Neural crest cell (in vitro differentiated cells): ENCODE measurements at regions not wholly inside any gene's neighbourhood (a gene's known extent, or its start where the extent isn't known, plus 50 kb on each side); places are given as distances from the start of the nearest gene placed in this dataset.

Source experiments
- DNase-seq: peaks from one replicate; pipeline ENCODE4 v3.0.0; 2021; ENCODE audit warnings: low read depth, mixed read lengths, low spot score
- H3K27ac Mint-ChIP-seq: one replicate; pipeline ENCODE4 v1.8.0; 2021; ENCODE audit warnings: mild to moderate bottlenecking, mixed read lengths; ENCODE audit not compliant: unreplicated experiment
- H3K27me3 Mint-ChIP-seq: 2 replicates; pipeline ENCODE4 v1.8.0; 2021; ENCODE audit warnings: low read depth, mild to moderate bottlenecking, mixed read lengths
- H3K36me3 Mint-ChIP-seq: 2 replicates; pipeline ENCODE4 v1.8.0; 2021; ENCODE audit warnings: low read depth, mild to moderate bottlenecking, mixed read lengths
- H3K4me1 Mint-ChIP-seq: 2 replicates; pipeline ENCODE4 v1.8.0; 2021; ENCODE audit warnings: mixed read lengths
- H3K4me3 Mint-ChIP-seq: one replicate; pipeline ENCODE4 v1.8.0; 2021; ENCODE audit warnings: mild to moderate bottlenecking, mixed read lengths
- H3K9me3 Mint-ChIP-seq: 2 replicates; pipeline ENCODE4 v1.8.0; 2021; ENCODE audit warnings: mixed read lengths
- TF ChIP-seq, protein P1 (sequence below): fragments of 200-600 bp; sonication (generic); conservative IDR thresholded peaks from 2 replicates; pipeline ENCODE4 v1.5.0; 2021; ENCODE audit warnings: antibody characterized with exemption, mild to moderate bottlenecking

GRCh38 chr6:56363796-56364430 lies 116.5 kb upstream of the COL21A1 start:
- H3K4me3 Mint-ChIP-seq = no peak overlapping the region
- TF ChIP-seq, protein P1, sequence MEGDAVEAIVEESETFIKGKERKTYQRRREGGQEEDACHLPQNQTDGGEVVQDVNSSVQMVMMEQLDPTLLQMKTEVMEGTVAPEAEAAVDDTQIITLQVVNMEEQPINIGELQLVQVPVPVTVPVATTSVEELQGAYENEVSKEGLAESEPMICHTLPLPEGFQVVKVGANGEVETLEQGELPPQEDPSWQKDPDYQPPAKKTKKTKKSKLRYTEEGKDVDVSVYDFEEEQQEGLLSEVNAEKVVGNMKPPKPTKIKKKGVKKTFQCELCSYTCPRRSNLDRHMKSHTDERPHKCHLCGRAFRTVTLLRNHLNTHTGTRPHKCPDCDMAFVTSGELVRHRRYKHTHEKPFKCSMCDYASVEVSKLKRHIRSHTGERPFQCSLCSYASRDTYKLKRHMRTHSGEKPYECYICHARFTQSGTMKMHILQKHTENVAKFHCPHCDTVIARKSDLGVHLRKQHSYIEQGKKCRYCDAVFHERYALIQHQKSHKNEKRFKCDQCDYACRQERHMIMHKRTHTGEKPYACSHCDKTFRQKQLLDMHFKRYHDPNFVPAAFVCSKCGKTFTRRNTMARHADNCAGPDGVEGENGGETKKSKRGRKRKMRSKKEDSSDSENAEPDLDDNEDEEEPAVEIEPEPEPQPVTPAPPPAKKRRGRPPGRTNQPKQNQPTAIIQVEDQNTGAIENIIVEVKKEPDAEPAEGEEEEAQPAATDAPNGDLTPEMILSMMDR = no peak
- no peaks in the 10 kb centered on the region for H3K27me3 Mint-ChIP-seq
- H3K4me1 Mint-ChIP-seq = peaks cover 39% of the 10 kb centered on the region
- no peak for DNase-seq
- no peaks in the 10 kb centered on the region for H3K36me3 Mint-ChIP-seq
- no peaks in the 10 kb centered on the region for H3K9me3 Mint-ChIP-seq
- no peak overlapping the region for H3K27ac Mint-ChIP-seq

GRCh38 chr6:56361812-56362211 lies 114.4 kb upstream of the COL21A1 start:
- Mint-ChIP-seq H3K9me3 (no peaks in the 10 kb centered on the region), H3K4me3 (no peak overlapping the region), H3K27me3 (no peaks in the 10 kb centered on the region), H3K4me1 (peaks cover 35% of the 10 kb centered on the region), H3K36me3 (no peaks in the 10 kb centered on the region), H3K27ac (no peak overlapping the region)
- DNase-seq = no peak
- TF ChIP-seq, protein P1 = no peak

GRCh38 chr6:56359201-56359899 lies 112.0 kb upstream of the COL21A1 start:
- Mint-ChIP-seq H3K4me3 (no peak overlapping the region), H3K9me3 (no peaks in the 10 kb centered on the region), H3K4me1 (peaks cover 16% of the 10 kb centered on the region), H3K36me3 (no peaks in the 10 kb centered on the region), H3K27ac (no peak overlapping the region), H3K27me3 (no peaks in the 10 kb centered on the region)
- peak; percentile 68 for DNase-seq
- TF ChIP-seq, protein P1 = peak; percentile 89

DNA sequence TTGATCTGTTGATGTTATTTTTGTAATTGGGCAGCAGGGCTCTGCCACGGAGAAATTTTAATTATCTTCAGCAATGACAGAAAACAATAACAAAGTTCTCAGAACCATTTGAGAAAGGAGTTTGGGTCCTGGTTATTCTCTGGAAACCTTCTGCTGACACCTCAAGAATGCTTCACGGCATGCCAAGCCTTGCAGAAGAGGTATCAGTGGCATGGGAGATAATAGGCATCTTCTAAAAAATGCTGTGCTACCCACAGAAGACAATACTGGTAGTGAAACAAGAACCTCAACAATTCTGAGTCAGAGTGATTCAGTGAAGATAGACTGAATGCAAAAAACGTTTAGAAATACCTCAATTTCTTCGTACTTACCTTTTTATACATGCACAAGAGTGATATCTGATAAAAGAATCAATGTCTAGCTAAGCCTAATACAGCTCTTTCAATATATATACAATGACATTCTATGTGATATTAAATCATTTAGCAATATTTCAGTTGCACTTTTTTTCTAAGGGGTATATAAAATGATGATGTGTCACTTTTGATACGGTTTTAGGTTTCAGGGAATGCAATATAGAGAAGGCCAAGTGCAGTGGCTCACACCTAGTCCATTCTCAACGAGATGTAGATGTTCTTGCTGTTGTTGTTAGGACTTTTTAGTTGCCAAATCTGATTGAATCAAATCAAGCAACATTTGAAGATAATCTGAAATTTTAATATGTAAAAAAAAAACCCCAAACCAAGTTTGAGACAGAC lies 110.4 kb upstream of the COL21A1 start:
- H3K27ac Mint-ChIP-seq = no peak overlapping the region
- DNase-seq = no peak
- TF ChIP-seq, protein P1 = no peak
- H3K4me1 Mint-ChIP-seq = peaks cover 9% of the 10 kb centered on the region
- no peak overlapping the region for H3K4me3 Mint-ChIP-seq
- peaks cover 6% of the 10 kb centered on the region for H3K9me3 Mint-ChIP-seq
- no peaks in the 10 kb centered on the region for H3K27me3 Mint-ChIP-seq
- H3K36me3 Mint-ChIP-seq = peaks cover 2% of the 10 kb centered on the region

DNA sequence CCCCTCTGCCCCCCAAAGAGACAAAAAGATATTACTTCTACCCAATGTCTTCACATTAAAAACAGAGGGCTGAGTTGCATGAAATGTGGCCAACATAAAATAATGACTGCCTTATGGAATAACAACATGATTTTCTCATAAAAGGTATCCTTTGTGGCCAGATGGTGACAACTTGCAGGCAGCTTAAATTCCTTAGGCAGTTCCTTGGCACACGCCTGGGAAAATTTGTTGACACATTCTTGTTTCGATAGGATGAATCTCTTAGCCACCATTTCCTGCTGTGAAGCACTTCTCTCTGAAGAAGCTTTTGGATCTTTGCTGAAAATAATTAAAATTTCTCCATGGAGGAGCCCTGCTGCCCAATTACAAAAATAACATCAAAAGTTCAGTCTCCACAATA lies 109.0 kb upstream of the COL21A1 start:
- Mint-ChIP-seq H3K9me3 (peaks cover 6% of the 10 kb centered on the region), H3K4me3 (no peak overlapping the region), H3K4me1 (peaks cover 9% of the 10 kb centered on the region), H3K27me3 (no peaks in the 10 kb centered on the region), H3K36me3 (peaks cover 2% of the 10 kb centered on the region), H3K27ac (no peak overlapping the region)
- TF ChIP-seq, protein P1 = no peak
- no peak for DNase-seq
